ENCODE measurements at regions not wholly inside any gene's neighbourhood (a gene's known extent, or its start where the extent isn't known, plus 50 kb on each side); places are given as distances from the start of the nearest gene placed in this dataset.

- WGBS = 41% methylated on average over 2 of the region's 2 CpGs
- no peak overlapping the region for H3K9ac ChIP-seq (ENCODE audit: low read depth in 1 of 2, low read length in 2 of 2)
- TF ChIP-seq HNF4G (IDR thresholded peaks at IDR 0.05) = no peak
- no peak for TF ChIP-seq MAX (IDR thresholded peaks at IDR 0.05)
- no peak for TF ChIP-seq FOXA2 (IDR thresholded peaks at IDR 0.05)
- no peak for TF ChIP-seq RXRA (IDR thresholded peaks at IDR 0.05)
- TF ChIP-seq NR2F2 (IDR thresholded peaks at IDR 0.05) = no peak
- no peak for TF ChIP-seq FOXA1 (IDR thresholded peaks at IDR 0.05)
- H3K36me3 ChIP-seq (ENCODE audit: control insufficient read depth in 4 of 4, insufficient read depth in 3 of 4, low read depth in 1 of 4, low read length in 3 of 4) = no peaks in the 10 kb centered on the region
- H3K4me1 ChIP-seq (ENCODE audit: control insufficient read depth in 4 of 4, insufficient read depth in 4 of 4, low read length in 3 of 4) = no peaks in the 10 kb centered on the region
- no peaks in the 10 kb centered on the region for H3K9me3 ChIP-seq (ENCODE audit: control insufficient read depth in 4 of 4, low read length in 3 of 4)
- DNase-seq (ENCODE audit: low spot score) = no peak
- no peaks in the 10 kb centered on the region for H3K27me3 ChIP-seq (ENCODE audit: control insufficient read depth in 4 of 4, insufficient read depth in 4 of 4, low read length in 3 of 4)
- H3K4me3 ChIP-seq (ENCODE audit: low read depth in 1 of 3, low read length in 3 of 3) = no peak overlapping the region
- H3K27ac ChIP-seq (ENCODE audit: low read depth in 1 of 2, low read length in 2 of 2) = no peak overlapping the region
These were observed 373.1 kb downstream of the GABRG1 start for GRCh38 chr4:45750721-45751120.

DNA sequence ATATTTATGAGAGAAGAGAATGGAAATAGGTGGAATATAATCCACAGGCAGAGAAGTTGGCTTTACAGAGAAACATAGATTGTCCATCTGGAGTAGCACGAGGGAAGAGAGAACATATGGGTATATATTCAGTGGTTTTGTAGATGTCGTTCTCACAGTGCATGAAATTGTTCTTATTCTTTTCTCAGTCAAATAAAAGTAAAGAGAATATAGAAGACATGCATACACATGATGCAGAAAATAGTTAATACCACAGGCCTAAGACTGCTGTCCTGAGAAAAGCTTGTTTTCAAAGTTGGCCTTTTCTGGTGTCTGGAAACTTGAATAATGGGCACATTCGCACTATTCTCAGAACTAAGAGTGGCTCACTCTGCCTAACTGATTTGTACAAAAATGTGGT lies 378.1 kb downstream of the GABRG1 start:
- Histone ChIP-seq H3K36me3 (ENCODE audit: control insufficient read depth in 4 of 4, insufficient read depth in 3 of 4, low read depth in 1 of 4, low read length in 3 of 4) (no peaks in the 10 kb centered on the region), H3K9ac (ENCODE audit: low read depth in 1 of 2, low read length in 2 of 2) (no peak overlapping the region), H3K4me1 (ENCODE audit: control insufficient read depth in 4 of 4, insufficient read depth in 4 of 4, low read length in 3 of 4) (no peaks in the 10 kb centered on the region), H3K27me3 (ENCODE audit: control insufficient read depth in 4 of 4, insufficient read depth in 4 of 4, low read length in 3 of 4) (no peaks in the 10 kb centered on the region), H3K27ac (ENCODE audit: low read depth in 1 of 2, low read length in 2 of 2) (no peak overlapping the region), H3K4me3 (ENCODE audit: low read depth in 1 of 3, low read length in 3 of 3) (no peak overlapping the region), H3K9me3 (ENCODE audit: control insufficient read depth in 4 of 4, low read length in 3 of 4) (peaks cover 1 to 2% (median 1%) of the 10 kb centered on the region in 4 donors)
- TF ChIP-seq HNF4A (conservative IDR thresholded peaks at IDR 0.05) (no peak), HNF4G (IDR thresholded peaks at IDR 0.05) (no peak), MAX (IDR thresholded peaks at IDR 0.05) (no peak), GABPA (IDR thresholded peaks at IDR 0.05 in 1 of 2, conservative IDR thresholded peaks at IDR 0.05 in 1 of 2) (no peak), RXRA (IDR thresholded peaks at IDR 0.05) (no peak), JUND (IDR thresholded peaks at IDR 0.05) (no peak), ZBTB33 (IDR thresholded peaks at IDR 0.05) (no peak)
- WGBS = 75% methylated on average over 3 of the region's 3 CpGs
- DNase-seq (ENCODE audit: low spot score) = no peak

- Histone ChIP-seq H3K27ac (ENCODE audit: low read depth in 1 of 2, low read length in 2 of 2) (no peak overlapping the region), H3K9ac (ENCODE audit: low read depth in 1 of 2, low read length in 2 of 2) (no peak overlapping the region), H3K9me3 (ENCODE audit: control insufficient read depth in 4 of 4, low read length in 3 of 4) (peaks cover 2 to 7% (median 2%) of the 10 kb centered on the region in 4 donors), H3K27me3 (ENCODE audit: control insufficient read depth in 4 of 4, insufficient read depth in 4 of 4, low read length in 3 of 4) (no peaks in the 10 kb centered on the region), H3K36me3 (ENCODE audit: control insufficient read depth in 4 of 4, insufficient read depth in 3 of 4, low read depth in 1 of 4, low read length in 3 of 4) (no peaks in the 10 kb centered on the region), H3K4me1 (ENCODE audit: control insufficient read depth in 4 of 4, insufficient read depth in 4 of 4, low read length in 3 of 4) (no peaks in the 10 kb centered on the region), H3K4me3 (ENCODE audit: low read depth in 1 of 3, low read length in 3 of 3) (no peak overlapping the region)
- 37% methylated on average over 1 of the region's 1 CpG for WGBS
- DNase-seq (ENCODE audit: low spot score) = no peak
- TF ChIP-seq RXRA (IDR thresholded peaks at IDR 0.05) = no peak
- TF ChIP-seq HNF4G (IDR thresholded peaks at IDR 0.05) = no peak
- TF ChIP-seq HNF4A (conservative IDR thresholded peaks at IDR 0.05) = no peak
These were observed 382.0 kb downstream of the GABRG1 start for GRCh38 chr4:45741897-45742296.

- no peaks in the 10 kb centered on the region for H3K36me3 ChIP-seq (ENCODE audit: control insufficient read depth in 4 of 4, insufficient read depth in 3 of 4, low read depth in 1 of 4, low read length in 3 of 4)
- no peak overlapping the region for H3K27ac ChIP-seq (ENCODE audit: low read depth in 1 of 2, low read length in 2 of 2)
- no peak for DNase-seq (ENCODE audit: low spot score)
- H3K4me3 ChIP-seq (ENCODE audit: low read depth in 1 of 3, low read length in 3 of 3) = no peak overlapping the region
- TF ChIP-seq NR2F2 (IDR thresholded peaks at IDR 0.05) (no peak), HNF4A (conservative IDR thresholded peaks at IDR 0.05) (no peak), YY1 (IDR thresholded peaks at IDR 0.05) (no peak), FOXA1 (IDR thresholded peaks at IDR 0.05) (no peak), EGR1 (IDR thresholded peaks at IDR 0.05; ENCODE audit: low read depth in 2 of 2) (no peak), ZBTB33 (IDR thresholded peaks at IDR 0.05) (no peak), TAF1 (conservative IDR thresholded peaks at IDR 0.05) (no peak), FOXA2 (IDR thresholded peaks at IDR 0.05) (no peak)
- peaks cover 0 to 2% (median 0%) of the 10 kb centered on the region in 4 donors for H3K27me3 ChIP-seq (ENCODE audit: control insufficient read depth in 4 of 4, insufficient read depth in 4 of 4, low read length in 3 of 4)
- no peaks in the 10 kb centered on the region for H3K4me1 ChIP-seq (ENCODE audit: control insufficient read depth in 4 of 4, insufficient read depth in 4 of 4, low read length in 3 of 4)
- 71% methylated on average over 1 of the region's 1 CpG for WGBS
- H3K9me3 ChIP-seq (ENCODE audit: control insufficient read depth in 4 of 4, low read length in 3 of 4) = no peaks in the 10 kb centered on the region
- no peak overlapping the region for H3K9ac ChIP-seq (ENCODE audit: low read depth in 1 of 2, low read length in 2 of 2)
These were observed 391.7 kb downstream of the GABRG1 start for GRCh38 chr4:45732161-45732560.

Data from liver (tissue), 7 donors.